Erythroblast (primary cell): ENCODE measurements at regions not wholly inside any gene's neighbourhood (a gene's known extent, or its start where the extent isn't known, plus 50 kb on each side); places are given as distances from the start of the nearest gene placed in this dataset.
"Not testable (repeated sequence)": the region's sequence is repeated elsewhere in the genome, so short reads cannot be mapped to it uniquely, and the experiment has no call there.

Experiments
- DNase-seq, 2 experiments: peaks; one replicate each; lab custom pipeline; 2025; lab: John Stamatoyannopoulos, UW
- GATA1 ChIP-seq: IDR thresholded peaks from 2 replicates; pipeline ENCODE4 v1.6.1; 2011; ENCODE audit warnings: low read depth, mild to moderate bottlenecking, control low read depth, low read length, moderate library complexity
- POLR2A ChIP-seq: IDR thresholded peaks from 2 replicates; pipeline ENCODE4 v1.6.1; 2011; ENCODE audit warnings: mild to moderate bottlenecking, low read length

DNA sequence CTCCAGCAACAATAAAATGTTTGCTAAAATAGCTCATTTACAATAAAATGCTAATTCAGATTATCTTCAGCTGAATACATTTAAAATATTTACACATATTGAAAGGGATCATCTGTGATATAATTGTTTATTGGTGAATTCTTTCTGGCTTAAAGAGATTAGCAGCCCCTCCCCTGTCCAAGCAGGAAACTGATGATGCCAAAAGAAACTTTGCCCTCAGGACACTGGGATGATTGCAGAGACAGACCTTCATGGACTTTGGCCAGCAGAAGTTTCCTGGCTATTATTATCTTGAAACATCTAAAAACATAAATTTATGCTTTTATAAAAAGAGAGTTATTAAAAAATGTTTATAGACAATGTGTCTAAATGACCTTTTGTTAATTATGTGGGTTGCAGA is 764.9 kb upstream of the MBL2 start:
- TF ChIP-seq POLR2A, result no peak
- TF ChIP-seq GATA1, result no peak
- no peak for DNase-seq

DNA sequence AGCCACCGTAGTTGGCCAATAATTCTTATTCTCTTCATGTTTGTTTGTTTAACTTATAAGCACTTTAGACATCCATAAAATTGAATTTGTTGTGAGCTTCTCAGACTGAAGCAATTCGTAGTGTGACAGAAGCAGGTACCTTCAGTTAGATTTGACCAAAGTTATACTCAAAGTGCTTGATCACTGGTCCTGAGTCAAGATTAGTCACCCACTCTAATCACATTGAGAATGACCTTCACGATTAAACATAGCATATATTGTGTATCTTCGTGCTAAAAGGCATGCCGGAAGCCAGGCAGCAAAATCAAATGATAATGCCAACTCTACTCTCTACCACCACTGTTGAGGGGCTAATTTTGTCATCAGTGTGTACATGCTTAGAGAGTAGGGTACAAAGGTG is 763.7 kb upstream of the MBL2 start:
- no peak for TF ChIP-seq GATA1
- TF ChIP-seq POLR2A, result no peak
- DNase-seq, result no peak

DNA sequence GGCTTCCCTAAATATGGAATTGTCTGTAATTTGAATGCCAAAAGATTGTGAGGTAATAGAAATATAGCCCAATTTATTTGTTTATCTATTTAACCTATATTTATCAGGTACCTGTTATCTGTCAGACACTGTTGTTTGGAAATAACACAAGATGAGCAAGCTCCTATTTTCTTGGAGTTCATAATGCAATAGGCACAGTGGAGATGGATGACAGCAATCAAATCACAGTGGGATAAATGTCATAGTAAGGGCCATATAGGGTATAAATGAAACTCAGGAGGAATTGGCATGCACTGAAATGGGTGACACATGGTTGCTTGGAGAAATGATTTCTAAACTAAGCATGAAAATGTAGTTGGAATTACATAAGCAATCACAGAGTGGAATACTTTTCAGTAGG is 761.8 kb upstream of the MBL2 start:
- no peak for DNase-seq
- no peak for TF ChIP-seq POLR2A
- no peak for TF ChIP-seq GATA1

DNA sequence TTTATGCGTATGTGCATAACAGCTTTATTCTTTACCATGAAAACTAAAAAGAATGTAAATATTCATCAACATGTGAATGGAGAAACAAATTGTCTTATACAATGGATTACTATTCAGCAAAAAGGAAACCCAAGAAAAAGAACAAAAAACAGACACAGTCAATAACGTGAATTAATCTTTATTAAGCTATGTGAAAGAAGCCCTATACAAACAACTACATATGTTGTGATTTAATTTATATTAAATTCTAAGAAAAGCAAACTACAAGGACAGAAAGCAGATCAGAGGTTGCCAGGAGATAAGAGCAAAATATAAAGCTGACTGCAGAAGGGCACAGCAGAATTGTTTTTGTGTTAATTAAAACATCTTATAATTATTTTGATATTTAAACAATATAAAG is 756.4 kb upstream of the MBL2 start:
- DNase-seq, result no peak
- TF ChIP-seq POLR2A (no peak), GATA1 (no peak)

DNA sequence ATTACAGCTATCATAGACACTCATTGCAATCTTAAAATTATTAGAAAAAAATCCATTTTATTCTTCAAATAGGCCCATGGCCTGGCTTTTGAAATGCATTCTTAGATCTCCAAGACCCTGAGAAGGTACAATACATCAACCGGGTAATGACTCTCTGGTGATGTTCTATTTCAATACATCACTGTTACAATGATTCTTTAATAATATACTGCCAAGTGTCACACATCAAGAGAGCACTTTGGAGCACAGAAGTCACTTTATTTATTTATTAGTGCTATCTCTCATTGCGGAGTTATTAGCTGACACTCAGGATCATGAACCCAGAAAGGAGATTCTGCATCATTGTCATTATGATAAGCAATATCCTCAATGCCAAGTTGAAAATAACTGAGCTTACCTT is 748.5 kb upstream of the MBL2 start:
- DNase-seq, result no peak
- TF ChIP-seq POLR2A (no peak), GATA1 (no peak)

DNA sequence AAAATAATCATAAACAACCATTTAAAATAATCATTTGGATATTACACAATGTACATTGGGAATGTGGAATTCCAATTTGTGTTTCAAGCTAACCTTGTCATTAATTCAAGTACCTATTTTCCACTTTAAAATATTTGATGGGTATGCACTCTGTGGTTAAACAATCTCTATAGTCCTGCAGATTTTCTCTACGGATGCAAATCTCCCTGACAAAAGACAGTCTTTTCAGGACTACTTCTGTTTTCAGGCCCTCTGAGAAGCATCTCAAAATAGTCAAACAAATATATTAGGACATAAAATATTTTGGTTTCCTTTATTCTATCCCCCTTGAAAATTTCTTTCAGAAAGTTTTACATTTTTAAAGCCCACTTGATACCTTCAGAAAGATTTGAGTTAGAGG is 735.6 kb upstream of the MBL2 start:
- no peak for DNase-seq
- TF ChIP-seq POLR2A, result no peak
- no peak for TF ChIP-seq GATA1

DNA sequence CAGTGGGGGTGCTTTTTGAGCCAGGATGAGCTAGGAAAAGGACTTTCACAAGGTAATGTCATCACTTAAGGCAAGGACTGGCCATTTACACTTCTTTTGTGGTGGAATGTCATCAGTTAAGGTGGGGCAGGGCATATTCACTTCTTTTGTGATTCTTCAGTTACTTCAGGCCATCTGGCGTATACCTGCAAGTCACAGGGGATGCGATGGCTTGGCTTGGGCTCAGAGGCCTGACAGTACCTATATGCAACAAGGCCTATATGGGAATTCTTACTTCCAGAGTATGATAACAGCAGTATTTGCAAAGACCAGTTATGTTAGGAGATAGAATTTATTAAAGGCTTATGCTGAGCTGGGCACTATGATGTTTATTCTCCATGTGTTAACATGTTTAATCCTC is 731.9 kb upstream of the MBL2 start:
- not testable (repeated sequence) for DNase-seq

DNA sequence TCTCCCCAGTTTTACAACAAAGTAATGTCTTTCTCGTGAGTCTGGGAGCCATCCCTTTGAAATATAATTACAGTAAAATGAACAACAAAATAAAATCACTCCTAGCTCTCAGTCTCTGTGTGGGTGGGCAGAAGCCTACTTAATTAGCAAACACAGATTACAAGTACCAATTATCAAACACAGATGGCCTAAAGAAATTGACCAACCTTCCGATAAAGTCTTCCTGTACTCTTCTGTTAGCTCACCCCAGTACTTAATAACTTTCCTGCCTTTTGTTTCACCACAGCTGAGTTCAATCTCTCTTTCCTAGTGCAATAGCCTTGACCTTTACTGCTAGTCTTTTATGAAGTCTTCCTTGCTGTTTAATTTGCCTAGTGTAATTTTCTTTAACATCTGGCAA is 719.2 kb upstream of the MBL2 start:
- TF ChIP-seq GATA1 (no peak), POLR2A (no peak)
- no peak for DNase-seq

DNA sequence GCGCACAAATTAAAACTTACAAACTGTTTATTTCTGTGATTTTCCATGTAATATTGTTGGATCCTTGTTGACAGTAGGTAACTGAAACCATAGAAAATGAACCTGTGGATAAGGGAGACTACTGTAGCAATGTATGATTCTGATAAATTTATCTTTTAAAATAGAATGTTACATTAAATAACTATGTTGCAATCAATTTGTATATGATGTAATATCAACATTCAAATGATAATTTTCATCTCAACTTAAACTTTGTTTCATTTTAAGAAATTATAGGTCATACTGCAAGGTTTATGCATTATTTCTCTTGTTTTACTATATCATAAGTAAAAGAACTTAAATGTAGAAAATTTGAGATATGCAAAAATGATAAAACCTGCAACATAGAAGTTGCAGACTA is 718.0 kb upstream of the MBL2 start:
- no peak for TF ChIP-seq POLR2A
- TF ChIP-seq GATA1, result no peak
- no peak for DNase-seq

DNA sequence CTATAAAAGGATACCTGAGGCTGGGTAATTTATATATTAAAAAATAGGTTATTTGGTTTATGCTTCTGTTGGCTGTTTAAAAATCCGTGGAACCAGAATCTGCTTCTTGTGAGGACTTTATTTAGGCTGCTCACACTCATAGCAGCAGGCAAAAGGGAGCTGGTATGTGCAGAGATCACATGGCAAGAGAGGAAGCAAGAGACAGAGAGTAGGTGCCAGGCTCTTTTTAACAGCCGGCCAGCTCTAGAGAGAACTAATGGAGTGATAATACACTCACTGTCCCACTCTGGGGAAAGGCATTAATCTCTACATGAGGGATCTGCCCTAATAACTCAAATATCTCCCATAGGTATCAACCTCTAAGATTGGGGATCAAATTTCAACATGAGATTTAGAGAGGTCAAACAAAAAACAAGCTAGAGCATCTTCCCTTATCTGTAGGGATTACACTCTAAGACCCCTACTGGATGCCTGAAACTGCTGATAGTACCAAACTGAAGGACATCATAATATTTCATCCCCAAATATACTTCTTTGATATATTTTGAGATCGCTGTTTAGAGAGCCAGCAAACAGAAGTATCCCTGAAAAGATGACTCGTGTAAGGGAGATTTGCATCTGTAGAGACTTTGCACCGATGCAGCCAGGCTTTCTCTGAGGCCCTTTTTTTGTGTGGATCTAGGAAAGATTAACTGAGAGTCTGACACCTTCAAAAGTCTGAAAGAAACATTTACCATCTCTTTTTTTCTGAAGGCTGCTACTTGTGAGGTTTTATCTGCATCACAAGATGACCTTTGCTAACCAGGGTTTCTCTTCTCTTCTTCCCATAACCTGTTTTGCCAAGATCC is 717.0 kb upstream of the MBL2 start:
- DNase-seq, result no peak
- TF ChIP-seq POLR2A (no peak), GATA1 (no peak)

DNA sequence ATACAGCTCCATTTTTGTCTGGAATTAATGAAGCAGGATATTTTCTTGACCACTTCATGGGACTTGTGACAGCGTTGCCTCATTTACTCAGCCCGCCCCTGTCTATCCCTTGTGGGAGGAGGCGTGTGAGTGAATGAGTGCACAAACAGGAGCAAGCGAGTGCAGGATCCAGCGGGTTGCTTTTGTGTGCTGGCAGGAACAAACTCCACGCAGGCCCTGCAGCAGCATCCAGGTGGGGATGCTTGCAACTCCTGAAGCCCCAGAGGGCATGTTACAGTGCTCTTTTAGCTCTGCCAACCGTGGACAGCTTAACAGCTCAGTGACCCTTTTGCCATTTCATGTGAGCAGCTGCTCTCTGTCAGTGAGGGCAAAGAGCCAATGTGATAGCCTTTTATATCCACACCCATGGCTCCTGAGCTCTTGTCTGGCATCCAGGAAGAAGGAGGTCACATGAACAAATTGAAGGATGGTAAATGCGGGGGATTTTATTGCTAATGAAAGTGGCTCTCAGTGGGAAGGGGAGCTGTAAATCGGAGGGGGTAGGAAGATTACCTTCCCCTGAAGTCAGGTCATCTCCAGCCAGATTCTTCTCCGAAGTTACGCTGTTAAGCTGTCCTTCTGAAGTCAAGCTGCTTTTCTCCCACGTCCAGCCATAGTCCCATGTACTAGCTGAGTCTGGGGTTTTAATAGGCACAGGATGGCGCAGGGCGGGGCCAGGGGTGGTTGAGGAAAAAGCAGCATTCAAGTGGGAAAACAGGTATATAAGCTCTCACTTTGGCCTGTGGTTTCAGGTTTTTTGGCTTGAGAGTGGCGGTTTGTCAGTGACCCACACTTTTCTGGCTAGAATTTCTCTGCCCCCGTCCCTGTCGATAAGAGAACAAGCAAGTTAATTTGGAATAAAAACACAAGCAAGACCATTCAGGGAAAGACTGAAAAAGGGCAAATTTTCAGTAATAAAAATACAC is 714.7 kb upstream of the MBL2 start:
- TF ChIP-seq GATA1 (no peak), POLR2A (no peak)
- DNase-seq, result no peak

DNA sequence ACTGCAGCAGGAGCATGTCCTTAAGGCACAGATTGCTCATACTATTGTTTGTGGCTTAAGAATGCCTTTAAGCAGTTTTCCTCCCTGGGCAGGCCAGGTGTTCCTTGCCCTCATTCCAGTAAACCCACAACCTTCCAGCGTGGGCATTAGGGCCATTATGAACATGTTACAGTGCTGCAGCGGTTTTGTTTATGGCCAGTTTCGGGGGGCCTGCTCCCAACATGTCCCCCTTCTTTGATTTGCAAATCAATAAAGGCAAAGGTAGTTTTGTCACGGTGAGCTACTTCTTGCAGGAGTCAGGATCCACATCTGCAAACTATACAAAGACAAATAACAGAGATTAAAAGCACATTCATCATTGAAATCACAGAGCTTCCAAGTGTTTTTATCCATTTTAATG is 712.8 kb upstream of the MBL2 start:
- not testable (repeated sequence) for DNase-seq

DNA sequence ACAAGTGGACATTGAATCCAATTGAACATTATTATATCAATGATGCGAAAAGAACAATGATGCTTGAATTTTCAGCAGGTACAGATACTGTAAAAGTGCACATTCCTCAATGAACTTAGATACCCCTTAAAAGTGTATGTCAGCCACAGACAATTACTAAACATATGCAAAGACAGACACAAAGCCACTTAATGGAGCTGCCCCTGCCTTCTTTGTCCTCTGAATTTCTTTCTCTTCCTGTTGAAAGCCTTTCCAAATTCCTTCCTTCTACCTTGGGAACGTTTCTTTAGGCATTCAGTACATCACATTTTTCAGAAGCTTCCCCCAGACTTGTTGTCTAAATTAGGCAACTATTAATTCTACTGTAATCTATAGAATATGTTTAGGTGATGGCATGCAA is 706.8 kb upstream of the MBL2 start:
- TF ChIP-seq POLR2A (no peak), GATA1 (no peak)
- no peak for DNase-seq

DNA sequence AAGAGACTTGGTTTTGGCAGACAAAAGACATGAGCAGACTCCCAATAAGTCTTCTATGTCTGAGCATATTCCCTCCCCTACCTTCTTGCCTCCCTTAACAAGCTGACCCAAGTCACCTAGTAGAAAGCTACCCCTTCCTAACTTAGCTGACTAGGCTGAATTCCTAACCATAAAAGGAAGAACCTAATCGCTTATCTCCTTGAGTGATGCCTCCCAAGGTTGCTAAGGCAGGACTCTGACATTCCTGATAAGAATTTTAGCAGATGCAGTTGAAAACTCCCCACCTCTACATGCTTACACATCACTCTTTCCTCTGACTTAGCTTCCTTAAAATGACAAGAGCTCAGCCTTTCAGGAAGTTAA is 704.7 kb upstream of the MBL2 start:
- DNase-seq, result peak in 1 of 2 experiments; percentile 1
- TF ChIP-seq GATA1 (no peak), POLR2A (no peak)

DNA sequence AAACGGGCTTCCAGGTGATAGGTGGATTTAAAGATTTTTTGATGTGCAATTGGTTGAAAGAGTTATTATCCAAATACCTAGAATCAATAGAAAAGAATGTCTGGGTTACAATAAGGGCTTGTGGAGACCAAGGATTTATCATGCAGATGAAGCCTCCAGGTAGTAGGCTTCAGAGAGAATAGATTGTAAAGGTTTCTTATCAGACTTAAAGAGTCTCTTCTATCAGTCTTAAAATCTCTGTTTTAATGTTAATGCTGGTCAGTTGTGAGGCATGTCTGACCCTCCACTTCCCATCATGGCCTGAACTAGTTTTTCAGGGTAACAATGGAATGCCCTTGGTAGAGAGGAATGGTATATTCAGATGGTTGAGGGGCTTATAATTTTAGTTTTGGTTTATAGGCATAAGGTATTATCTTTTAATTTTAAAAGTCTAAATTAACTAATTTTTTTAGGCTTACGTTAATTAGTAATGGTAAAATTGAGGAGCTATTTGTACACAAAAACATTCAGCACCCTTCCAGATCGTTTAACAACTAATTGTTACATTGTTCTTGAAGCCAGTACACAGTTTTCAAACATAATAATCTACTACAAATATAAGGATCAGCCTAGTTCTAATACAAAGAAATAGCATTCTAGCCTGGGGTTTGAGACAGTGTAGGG is 704.2 kb upstream of the MBL2 start:
- no peak for DNase-seq
- TF ChIP-seq GATA1 (no peak), POLR2A (no peak)
